ENCODE measurements at regions not wholly inside any gene's neighbourhood (a gene's known extent, or its start where the extent isn't known, plus 50 kb on each side); places are given as distances from the start of the nearest gene placed in this dataset.
"Not testable (repeated sequence)": the region's sequence is repeated elsewhere in the genome, so short reads cannot be mapped to it uniquely, and the experiment has no call there.

DNA sequence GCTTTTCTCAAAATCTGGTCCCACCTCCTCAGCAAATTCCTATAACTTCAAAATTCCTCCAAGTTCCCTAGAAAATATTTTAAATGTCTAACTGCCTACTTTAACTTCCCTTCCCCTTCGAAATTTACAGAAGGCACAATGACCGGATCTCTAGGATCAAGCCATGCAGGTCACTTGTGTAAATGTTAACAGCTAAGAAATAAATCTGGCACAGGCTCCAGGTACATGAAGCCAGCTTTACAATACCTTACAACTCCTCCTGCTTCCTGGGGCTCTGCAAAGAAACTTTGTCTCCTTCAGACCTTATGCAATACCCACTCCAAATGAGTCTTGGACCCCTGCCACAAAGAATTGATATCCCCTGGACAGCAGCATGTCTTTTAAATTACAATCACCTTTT, 1164.2 kb downstream of the BRINP3 start:
- Histone ChIP-seq H3K4me1 (replicated peaks; ENCODE audit: insufficient read depth) (no peaks in the 10 kb centered on the region), H4K20me1 (ENCODE audit: insufficient read depth) (no peaks in the 10 kb centered on the region), H2AFZ (no peak overlapping the region), H3K36me3 (ENCODE audit: low read depth) (no peaks in the 10 kb centered on the region), H3K9me2 (ENCODE audit: insufficient read depth) (no peaks in the 10 kb centered on the region), H3K79me2 (ENCODE audit: low read depth) (no peaks in the 10 kb centered on the region), H3K27me3 (ENCODE audit: insufficient read depth, low read depth) (no peaks in the 10 kb centered on the region), H3K9me3 (ENCODE audit: insufficient read depth, low read depth) (no peaks in the 10 kb centered on the region), H3K4me2 (no peak overlapping the region), H3F3A (ENCODE audit: insufficient read depth, low read depth) (no peaks in the 10 kb centered on the region), H3K27ac (no peak overlapping the region), H3K4me3 (no peak overlapping the region)
- POLR2A ChIA-PET (ENCODE audit: unreplicated experiment): no interaction called here
- no peak for DNase-seq
- intact Hi-C loops (cut with micrococcal nuclease; ENCODE audit: unreplicated experiment): no loop called here
- CTCF ChIA-PET: no interaction called here
- BruUV-seq (replicated peaks): no TSS peak
- TF ChIP-seq CTCF (conservative IDR thresholded peaks at IDR 0.05): no peak
- TF ChIP-seq EZH2 (IDR thresholded peaks at IDR 0.05; ENCODE audit: low read depth): no peak

- Histone ChIP-seq H4K20me1 (ENCODE audit: insufficient read depth) (no peaks in the 10 kb centered on the region), H3K4me1 (replicated peaks; ENCODE audit: insufficient read depth) (no peaks in the 10 kb centered on the region), H3K9me3 (ENCODE audit: insufficient read depth, low read depth) (no peaks in the 10 kb centered on the region), H3K79me2 (ENCODE audit: low read depth) (no peaks in the 10 kb centered on the region), H2AFZ (no peak overlapping the region), H3K36me3 (ENCODE audit: low read depth) (no peaks in the 10 kb centered on the region), H3K27me3 (ENCODE audit: insufficient read depth, low read depth) (no peaks in the 10 kb centered on the region), H3K27ac (no peak overlapping the region), H3F3A (ENCODE audit: insufficient read depth, low read depth) (no peaks in the 10 kb centered on the region), H3K9me2 (ENCODE audit: insufficient read depth) (no peaks in the 10 kb centered on the region), H3K4me3 (no peak overlapping the region), H3K4me2 (no peak overlapping the region)
- intact Hi-C loops (cut with micrococcal nuclease; ENCODE audit: unreplicated experiment): no loop called here
- ChIA-PET POLR2A (ENCODE audit: unreplicated experiment) (no interaction called here), CTCF (no interaction called here)
- BruUV-seq (replicated peaks): no TSS peak
- TF ChIP-seq EZH2 (IDR thresholded peaks at IDR 0.05; ENCODE audit: low read depth): no peak
- no peak for TF ChIP-seq CTCF (conservative IDR thresholded peaks at IDR 0.05)
- DNase-seq: no peak
Observed at GRCh38 chr1:189315035-189315901, 1162.4 kb downstream of the BRINP3 start.

- no peaks in the 10 kb centered on the region for H3K4me1 ChIP-seq (replicated peaks; ENCODE audit: insufficient read depth)
- no peaks in the 10 kb centered on the region for H4K20me1 ChIP-seq (ENCODE audit: insufficient read depth)
- no peaks in the 10 kb centered on the region for H3K79me2 ChIP-seq (ENCODE audit: low read depth)
- H3K27ac ChIP-seq: no peak overlapping the region
- CTCF ChIA-PET: no interaction called here
- H3K9me3 ChIP-seq (ENCODE audit: insufficient read depth, low read depth): no peaks in the 10 kb centered on the region
- no peak overlapping the region for H3K4me2 ChIP-seq
- no peaks in the 10 kb centered on the region for H3K36me3 ChIP-seq (ENCODE audit: low read depth)
- no TSS peak for BruUV-seq (replicated peaks)
- no peak for TF ChIP-seq EZH2 (IDR thresholded peaks at IDR 0.05; ENCODE audit: low read depth)
- H3K4me3 ChIP-seq: no peak overlapping the region
- POLR2A ChIA-PET (ENCODE audit: unreplicated experiment): interaction anchor here (0.7 kb wide), 1 partner anchor 207 kb away, joined by 4 read pairs; no protein-coding TSS in a partner anchor
- no peaks in the 10 kb centered on the region for H3K27me3 ChIP-seq (ENCODE audit: insufficient read depth, low read depth)
- no peaks in the 10 kb centered on the region for H3F3A ChIP-seq (ENCODE audit: insufficient read depth, low read depth)
- DNase-seq: no peak
- intact Hi-C loops (cut with micrococcal nuclease; ENCODE audit: unreplicated experiment): no loop called here
- H3K9me2 ChIP-seq (ENCODE audit: insufficient read depth): no peaks in the 10 kb centered on the region
- no peak overlapping the region for H2AFZ ChIP-seq
Observed at GRCh38 chr1:189323091-189323490, 1154.6 kb downstream of the BRINP3 start.

- H4K20me1 ChIP-seq (ENCODE audit: insufficient read depth); H3K9me3 ChIP-seq (ENCODE audit: insufficient read depth, low read depth); CTCF ChIA-PET; BruUV-seq (replicated peaks); H3K79me2 ChIP-seq (ENCODE audit: low read depth); POLR2A ChIA-PET (ENCODE audit: unreplicated experiment); intact Hi-C loops (cut with micrococcal nuclease; ENCODE audit: unreplicated experiment); DNase-seq; H3K27me3 ChIP-seq (ENCODE audit: insufficient read depth, low read depth); H3K27ac ChIP-seq; H3K4me3 ChIP-seq; H3K36me3 ChIP-seq (ENCODE audit: low read depth); H3K9me2 ChIP-seq (ENCODE audit: insufficient read depth); H3F3A ChIP-seq (ENCODE audit: insufficient read depth, low read depth); H3K4me1 ChIP-seq (replicated peaks; ENCODE audit: insufficient read depth); H2AFZ ChIP-seq: not testable (repeated sequence)
- H3K4me2 ChIP-seq: peak overlapping the region; percentile 34; the same call in 1 of the 2 replicates
Observed at GRCh38 chr1:189331071-189331470, 1146.6 kb downstream of the BRINP3 start.

Measured in PC-9 (cell line).